KBM-7 (cell line): ENCODE measurements at regions not wholly inside any gene's neighbourhood (a gene's known extent, or its start where the extent isn't known, plus 50 kb on each side); places are given as distances from the start of the nearest gene placed in this dataset.

Experiments
- DNase-seq: peaks from one replicate; pipeline ENCODE4 v3.0.0-alpha.2; 2015
- in situ Hi-C: fragments of 300-500 bp; cut with MboI; formaldehyde crosslinking; loops from 2 replicates; pipeline ENCODE4 v1.14.3; 2020; ENCODE audit warnings: low sequenced_read_pairs, low pct_unique_long_range_greater_than_20kb, mixed read lengths

DNA sequence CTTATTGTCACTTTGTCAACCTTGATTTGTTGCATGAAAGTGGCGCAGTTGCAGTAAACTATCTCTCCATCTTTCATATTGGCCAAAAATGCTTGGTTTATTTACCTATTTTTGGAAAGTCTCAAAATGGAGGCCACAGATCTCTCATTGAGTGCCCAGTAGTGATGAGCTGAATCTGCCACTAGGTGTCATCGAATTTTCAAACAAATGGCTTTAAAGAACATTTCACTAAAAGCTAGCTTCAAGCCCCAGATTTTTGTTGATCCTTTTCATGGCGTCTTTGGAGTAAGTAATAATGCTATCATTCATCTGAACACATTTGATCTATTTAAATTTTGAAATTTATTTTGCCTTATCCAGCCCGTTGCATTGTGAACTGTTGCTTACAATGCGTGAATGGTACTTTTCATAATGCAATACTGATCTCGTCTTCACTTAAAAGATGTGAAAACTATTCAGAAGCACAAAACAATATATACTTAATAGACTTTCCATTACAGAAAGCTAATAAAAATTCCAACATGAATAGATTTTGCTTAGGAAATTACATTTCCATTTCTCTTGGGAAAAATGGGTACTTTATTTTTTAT lies 236.2 kb downstream of the DNAJB9 start:
- peak; percentile 29 for DNase-seq
- in situ Hi-C loops: no loop called here

DNA sequence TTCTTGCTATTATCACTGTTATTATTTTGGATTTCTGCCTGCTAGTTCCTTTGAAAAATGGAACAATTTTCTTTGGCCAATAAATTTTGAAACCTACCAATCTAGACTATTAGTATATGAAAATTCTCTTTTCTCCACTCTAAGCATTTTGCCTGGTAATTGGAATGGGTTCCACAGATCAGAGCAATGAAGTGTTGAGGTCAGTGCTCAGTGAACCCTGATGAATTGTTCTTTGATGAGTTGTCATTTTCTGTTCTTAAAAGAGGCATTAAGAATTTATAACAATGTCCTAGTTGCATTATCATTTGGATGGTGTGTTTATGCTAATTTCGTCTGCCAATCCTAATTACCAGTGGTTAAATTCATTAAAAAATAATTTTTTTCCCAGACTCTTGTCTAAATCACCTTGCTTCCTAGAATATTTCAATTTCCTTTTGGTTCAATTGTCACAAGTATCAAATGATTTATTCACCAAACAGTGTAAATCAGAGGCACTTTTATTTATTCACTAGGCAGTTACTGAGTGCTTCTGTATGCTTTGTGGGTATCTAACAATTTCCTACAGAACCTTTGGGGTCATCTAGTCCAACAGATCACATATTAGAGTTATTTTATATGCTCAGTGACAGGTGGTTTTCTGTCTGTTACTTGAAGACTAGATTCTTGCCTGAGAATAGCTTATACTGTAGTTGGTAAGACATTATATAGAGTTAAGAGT lies 239.0 kb downstream of the DNAJB9 start:
- DNase-seq: no peak
- in situ Hi-C loops: no loop called here

GRCh38 chr7:108809356-108809755 lies 239.7 kb downstream of the DNAJB9 start:
- no peak for DNase-seq
- in situ Hi-C loops: no loop called here

GRCh38 chr7:108810756-108811385 lies 241.2 kb downstream of the DNAJB9 start:
- in situ Hi-C loops: no loop called here
- no peak for DNase-seq

DNA sequence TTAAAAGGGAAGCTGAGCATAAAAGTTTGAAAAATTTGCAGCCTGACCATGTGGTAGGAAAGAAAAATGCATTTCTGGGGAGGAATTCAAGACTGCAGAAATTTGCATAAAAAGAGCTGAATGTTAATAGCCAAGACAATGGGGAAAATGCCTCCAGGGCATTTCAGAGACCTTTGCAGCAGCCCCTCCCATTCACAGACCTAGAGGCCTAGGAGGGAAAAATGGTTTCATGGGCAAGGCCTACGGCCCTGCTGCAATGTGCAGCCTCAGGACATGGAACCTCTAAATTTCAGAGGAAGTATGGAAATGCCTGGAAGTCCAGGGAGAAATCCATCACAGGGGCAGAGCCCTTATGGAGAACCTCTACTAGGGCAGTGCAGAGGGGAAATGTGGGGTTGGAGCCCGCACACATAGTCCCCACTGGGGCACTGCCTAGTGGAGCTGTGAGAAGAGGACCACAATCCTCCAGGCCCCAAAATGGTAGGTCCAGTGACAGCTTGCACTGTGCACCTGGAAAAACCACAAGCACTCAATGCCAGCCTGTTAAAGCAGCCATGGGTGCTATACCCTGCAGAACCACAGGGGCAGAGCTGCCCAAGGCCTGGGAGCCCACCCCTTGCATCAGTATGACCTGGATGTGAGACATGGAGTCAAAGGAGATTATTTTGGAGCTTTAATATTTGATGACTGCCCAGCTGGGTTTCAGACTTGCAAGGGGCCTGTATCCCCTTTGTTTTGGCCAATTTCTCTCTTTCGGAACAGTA lies 243.8 kb downstream of the DNAJB9 start:
- DNase-seq: no peak
- in situ Hi-C loops: no loop called here

DNA sequence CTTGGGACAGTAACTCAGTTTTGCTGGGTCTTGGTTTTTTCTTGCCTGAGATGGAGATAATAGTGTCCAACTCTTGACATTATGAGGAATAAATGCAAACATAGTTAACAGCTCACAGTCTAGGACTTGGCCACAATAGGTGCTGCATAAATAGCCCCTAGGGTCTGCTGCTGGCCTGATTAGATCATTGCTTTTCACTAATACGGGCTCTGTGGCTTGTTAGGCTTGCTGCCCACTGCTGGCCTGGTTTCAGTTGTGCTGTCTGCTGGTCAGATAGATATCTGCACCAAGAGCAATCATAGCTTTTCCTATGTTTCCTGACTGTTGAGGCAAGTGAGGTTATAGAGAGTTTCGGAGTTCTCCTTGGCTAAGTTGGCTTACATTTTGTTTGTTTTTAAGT lies 246.1 kb downstream of the DNAJB9 start:
- in situ Hi-C loops: no loop called here
- DNase-seq: no peak

GRCh38 chr7:108818742-108819141 lies 249.1 kb downstream of the DNAJB9 start:
- no peak for DNase-seq
- in situ Hi-C loops: no loop called here

DNA sequence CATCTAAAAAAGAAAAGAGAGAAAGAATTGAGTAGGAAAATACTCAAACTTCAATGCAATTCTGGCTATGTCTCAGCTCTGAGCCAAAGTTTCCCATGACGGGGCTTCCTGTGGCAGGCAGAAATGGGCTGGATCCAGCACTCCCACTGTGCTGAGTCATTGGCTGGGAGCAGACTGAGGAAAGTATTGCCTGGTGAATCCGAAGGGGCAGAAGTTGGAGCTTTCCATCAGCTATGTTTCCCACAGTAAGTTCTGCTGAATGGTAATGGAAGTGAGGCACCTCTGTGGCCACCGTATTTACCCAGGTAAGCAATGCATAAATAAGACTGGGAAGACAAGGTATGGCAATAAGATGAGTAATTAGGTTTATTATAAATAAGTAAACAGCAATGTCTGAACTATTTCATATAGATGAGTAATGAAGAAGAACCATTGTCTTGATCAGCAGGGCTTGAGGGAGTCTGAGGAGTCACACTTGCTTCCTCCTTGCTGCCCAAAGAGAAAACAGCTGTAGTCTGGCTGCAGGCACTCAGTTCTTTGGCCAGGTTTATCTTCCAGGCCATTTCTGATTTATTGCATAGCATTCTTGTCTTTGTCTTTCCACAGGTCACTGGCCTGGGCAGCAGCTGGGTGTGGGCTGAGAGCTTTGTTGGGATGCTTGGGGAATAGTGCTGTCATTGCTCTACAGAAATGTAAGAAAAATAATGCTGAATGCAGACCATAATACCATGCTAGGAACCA lies 255.3 kb downstream of the DNAJB9 start:
- no peak for DNase-seq
- in situ Hi-C loops: no loop called here

DNA sequence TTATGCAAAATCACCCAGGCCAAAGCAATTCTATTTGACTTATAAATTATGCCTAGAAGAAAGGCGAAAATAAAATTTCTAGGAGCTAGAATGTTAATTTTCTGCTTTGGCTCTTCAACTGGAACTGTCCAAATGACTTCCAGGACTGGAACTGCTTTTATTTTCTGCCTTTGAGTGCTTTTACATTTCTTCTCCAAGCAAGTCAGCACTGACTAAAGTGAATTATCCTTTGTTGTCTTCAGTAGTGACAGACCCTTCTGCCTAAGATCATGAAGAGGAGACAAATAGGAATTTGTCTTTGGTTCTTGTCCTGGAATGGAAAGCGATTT lies 255.9 kb downstream of the DNAJB9 start:
- no peak for DNase-seq
- in situ Hi-C loops: no loop called here

- DNase-seq: no peak
- in situ Hi-C loops: no loop called here
Measured at GRCh38 chr7:108836256-108836655, 266.6 kb downstream of the DNAJB9 start.

- in situ Hi-C loops: no loop called here
- DNase-seq: no peak
Measured at GRCh38 chr7:108838198-108838597, 268.5 kb downstream of the DNAJB9 start.

- in situ Hi-C loops: no loop called here
- DNase-seq: no peak
Measured at GRCh38 chr7:108839076-108839475, 269.4 kb downstream of the DNAJB9 start.

GRCh38 chr7:108845951-108846350 lies 276.3 kb downstream of the DNAJB9 start:
- no peak for DNase-seq
- in situ Hi-C loops: no loop called here

- in situ Hi-C loops: no loop called here
- no peak for DNase-seq
Measured at GRCh38 chr7:108846471-108846870, 276.8 kb downstream of the DNAJB9 start.

DNA sequence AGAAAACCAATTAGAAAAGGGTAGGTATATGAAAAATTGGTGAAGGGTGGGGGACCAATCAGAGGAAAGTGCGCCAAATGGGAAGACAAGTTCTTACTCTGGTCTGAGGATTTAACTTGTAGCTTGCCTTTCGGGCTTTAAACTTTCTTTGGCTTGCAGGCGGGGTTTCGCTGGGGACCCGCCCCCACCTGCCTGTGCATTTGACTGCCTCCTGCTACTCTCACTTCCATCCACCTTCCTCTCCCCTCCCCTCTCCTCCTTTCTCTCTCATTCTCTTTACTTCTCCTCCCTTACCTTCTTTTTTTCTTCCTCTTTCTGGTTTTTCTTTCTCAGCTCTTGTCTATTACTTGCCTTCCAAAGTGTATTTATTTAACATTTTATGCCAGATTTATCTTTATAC lies 278.8 kb downstream of the DNAJB9 start:
- no peak for DNase-seq
- in situ Hi-C loops: no loop called here

DNA sequence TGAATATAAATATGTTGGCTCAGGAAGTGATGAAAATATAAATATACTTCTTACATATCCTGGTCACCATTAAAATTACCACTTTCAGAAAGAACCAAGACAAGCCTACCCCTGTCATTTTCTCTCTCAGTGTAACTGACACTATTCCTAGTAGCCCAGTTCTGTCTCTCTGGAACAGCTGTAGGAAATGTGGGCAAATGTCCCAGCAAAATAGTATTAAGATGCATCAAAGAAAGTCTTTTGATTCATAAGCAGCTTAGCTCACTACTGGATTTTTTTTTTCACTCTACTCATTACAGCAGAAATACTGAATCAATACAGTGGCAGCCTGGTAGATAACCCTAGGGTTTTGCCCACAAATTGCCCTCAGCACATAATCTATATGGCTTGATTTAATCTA lies 290.9 kb downstream of the DNAJB9 start:
- in situ Hi-C loops: no loop called here

GRCh38 chr7:108861071-108861470 lies 291.4 kb downstream of the DNAJB9 start:
- DNase-seq: no peak
- in situ Hi-C loops: no loop called here

More for the DNA sequence above, 290.9 kb downstream of the DNAJB9 start:
- no peak for DNase-seq

GRCh38 chr7:108863227-108863848 lies 293.7 kb downstream of the DNAJB9 start:
- DNase-seq: no peak
- in situ Hi-C loops: no loop called here

DNA sequence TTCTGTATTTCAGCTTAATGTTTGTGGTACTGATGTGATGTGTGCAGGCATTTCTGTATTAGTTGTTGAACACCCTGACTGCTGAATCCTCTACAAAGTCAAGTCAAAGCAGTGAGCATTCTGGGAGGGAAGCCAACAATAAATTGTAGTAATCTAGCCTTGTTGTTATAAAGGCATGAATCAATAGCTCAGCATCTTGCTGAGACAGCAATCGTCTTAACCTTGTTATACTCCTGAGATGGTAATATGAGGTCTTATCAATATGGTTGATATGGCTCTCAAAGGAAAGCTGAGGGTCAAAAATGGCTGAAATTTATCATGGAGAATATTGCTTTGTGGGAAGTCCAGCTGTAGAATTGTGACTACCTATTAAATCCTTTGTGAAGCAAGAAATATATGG lies 299.4 kb downstream of the DNAJB9 start:
- in situ Hi-C loops: no loop called here
- no peak for DNase-seq
